HG03135 (cell line): ENCODE measurements at regions not wholly inside any gene's neighbourhood (a gene's known extent, or its start where the extent isn't known, plus 50 kb on each side); places are given as distances from the start of the nearest gene placed in this dataset.
A peak's percentile ranks its signal among the peaks of the same experiment; 100 is the strongest.

Experiments
- ATAC-seq: cut with Tn5 transposase; IDR thresholded peaks from one replicate; pipeline ENCODE4 v1.9.1; 2021; ENCODE audit warnings: mild to moderate bottlenecking, moderate library complexity; ENCODE audit not compliant: unreplicated experiment

GRCh38 chr4:129345609-129346008 is 249.7 kb downstream of the C4orf33 start:
- no peak for ATAC-seq

DNA sequence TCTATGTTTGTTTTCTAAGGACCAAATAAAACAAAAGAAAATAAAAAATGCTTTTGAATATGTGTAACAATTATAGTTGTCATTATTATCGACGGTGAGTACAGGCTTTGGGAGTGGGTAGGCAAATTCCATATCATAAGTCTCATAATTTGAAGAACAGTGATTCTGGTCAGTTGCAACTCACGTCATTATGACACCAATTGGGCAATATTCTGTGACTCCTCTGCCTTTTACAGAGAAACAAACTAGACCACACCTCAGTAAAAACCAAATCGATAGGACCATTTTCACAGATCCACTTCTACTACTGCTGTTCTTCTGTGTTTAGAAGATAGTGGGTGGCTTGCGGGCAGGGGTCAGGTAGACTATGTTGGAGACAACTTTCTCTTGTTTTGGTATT is 250.1 kb downstream of the C4orf33 start:
- ATAC-seq: no peak

DNA sequence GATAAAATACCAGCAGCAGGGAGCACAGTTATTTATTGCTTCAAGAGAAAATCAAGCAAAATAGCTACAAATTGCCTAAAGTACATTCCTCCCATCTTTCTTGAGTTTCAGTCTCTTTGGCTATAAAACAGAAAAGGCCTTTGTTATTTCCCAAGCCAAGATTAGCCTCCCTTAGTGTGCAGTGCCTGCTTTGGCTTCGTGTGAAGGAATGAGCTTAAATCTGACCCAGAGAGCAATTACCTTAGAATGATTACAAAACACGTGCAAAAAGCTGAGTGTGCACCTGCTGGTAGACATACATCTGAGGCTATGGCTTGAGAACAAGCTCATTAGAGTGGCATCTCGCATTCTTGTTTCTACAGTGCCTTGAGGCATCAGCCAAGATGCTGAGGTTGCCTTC is 250.8 kb downstream of the C4orf33 start:
- no peak for ATAC-seq

GRCh38 chr4:129350834-129351721 is 255.1 kb downstream of the C4orf33 start:
- ATAC-seq: no peak

DNA sequence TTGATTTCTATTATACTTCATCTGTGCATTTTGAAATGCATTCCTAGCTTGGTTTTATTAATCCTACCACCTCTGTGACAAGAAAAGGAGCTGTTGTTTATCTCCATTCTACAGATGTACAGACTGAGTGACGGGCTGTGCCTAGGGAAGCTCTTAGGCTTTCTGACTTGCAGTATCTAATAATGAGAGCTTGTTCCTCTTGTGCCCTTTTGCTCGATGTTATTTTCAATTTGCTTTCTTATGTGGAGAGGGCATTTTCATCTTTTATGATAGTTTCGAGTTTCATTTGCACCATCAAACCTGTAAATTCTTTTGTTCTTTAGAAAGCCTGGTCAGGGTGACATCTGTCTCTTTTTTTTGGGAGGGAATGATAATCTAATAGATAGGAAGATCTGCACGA is 256.5 kb downstream of the C4orf33 start:
- no peak for ATAC-seq

DNA sequence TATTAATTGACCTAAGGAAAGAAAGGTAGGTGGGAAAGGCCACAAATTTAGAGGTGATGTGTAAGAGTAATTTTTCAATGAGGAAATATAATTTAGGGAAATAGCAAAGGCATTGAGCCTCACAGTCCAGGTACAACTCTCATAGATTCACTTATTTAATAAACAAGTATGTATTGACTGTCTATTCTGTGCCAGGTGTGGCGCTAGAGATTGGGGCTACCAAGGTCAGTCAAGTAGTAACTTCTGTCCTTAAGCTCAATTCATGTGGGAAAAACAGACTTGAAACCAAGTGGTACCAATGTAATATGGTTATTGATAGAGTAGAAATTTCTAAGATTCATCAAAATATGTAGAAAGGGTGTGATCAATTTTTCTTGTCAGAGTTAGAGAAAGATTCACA is 257.5 kb downstream of the C4orf33 start:
- no peak for ATAC-seq

- ATAC-seq: no peak
Measured at GRCh38 chr4:129355031-129355430, 259.1 kb downstream of the C4orf33 start.

- no peak for ATAC-seq
Measured at GRCh38 chr4:129355516-129355915, 259.6 kb downstream of the C4orf33 start.

GRCh38 chr4:129358571-129358970 is 262.6 kb downstream of the C4orf33 start:
- ATAC-seq: no peak

DNA sequence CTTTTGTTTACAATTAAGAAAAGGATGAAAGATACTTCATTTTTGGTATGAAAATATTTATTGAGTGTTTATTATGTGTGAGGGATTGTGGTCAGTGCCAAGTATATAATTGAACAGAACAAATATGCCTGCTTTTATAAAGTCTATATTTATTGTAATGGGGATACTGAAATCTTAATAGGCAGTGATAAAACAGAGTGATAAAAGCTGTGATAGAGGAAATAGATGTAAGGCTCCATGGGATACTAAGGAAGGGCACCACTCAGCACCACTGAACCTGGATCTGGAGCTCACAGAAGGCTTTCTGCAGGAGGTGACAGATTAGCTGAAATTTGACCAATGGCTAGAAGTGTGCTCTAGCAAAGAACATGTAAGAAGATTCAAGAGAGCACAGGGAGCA is 263.5 kb downstream of the C4orf33 start:
- no peak for ATAC-seq

DNA sequence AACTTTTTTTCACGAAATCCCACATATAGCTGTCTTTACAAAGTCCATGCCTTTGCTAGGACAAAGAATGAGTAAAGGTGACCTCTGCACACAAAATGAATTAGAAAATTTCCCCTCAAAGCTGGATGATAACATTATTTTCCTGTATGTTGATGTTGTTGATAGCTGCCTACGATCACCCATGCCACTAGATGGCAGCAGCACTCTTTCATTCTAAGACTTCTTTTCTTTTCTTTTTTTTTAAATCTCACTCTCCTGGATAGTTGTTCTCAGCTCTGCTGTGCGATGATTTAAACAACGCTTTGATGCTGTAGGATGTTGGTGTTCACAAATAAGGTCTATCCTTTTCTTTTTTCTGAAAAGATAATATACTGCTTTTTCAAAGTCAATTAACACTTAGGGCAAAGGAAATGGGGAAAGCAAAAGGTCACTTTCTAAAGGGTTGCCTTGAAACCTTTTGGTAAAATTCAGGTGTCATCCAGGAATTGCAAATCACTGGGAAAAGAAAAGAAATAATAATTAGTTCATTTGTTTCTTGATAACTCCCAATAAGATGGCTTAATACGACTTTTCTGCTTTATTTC is 266.8 kb downstream of the C4orf33 start:
- peak; percentile 81 for ATAC-seq

DNA sequence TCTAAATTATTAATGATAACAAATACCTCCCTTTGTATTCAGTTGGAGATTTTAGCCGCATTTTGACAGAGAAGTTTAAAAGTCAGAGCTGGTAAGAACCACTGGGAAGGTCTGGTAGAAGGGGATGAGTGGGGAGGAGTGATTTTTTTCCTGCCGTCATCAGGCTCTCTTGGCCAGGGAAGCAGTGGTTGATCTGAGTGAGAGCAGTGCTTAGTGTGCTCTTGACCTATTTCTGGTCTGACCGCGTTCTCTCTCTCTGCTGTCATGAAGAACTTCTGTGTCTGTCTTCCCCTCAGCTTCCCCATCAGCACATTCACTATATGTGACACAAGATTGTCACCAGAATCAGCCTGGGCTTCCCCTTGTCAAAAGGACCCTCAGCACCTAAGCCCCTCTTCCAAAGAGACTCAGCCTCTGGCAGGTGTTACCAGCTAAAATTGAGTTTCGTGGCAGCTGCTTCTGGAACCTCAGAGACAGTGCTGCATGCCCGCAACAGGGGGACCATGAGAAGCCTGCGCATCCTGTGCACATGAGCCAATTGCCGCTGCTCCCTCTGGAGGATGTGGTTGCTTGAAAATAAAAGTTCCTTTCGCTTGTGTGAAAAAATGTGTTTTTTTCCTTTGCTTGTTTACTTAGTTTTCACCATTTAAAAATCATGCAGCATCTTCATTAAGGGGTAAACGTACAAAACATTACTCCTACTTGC is 268.9 kb downstream of the C4orf33 start:
- ATAC-seq: no peak

GRCh38 chr4:129369361-129370010 is 273.5 kb downstream of the C4orf33 start:
- no peak for ATAC-seq

DNA sequence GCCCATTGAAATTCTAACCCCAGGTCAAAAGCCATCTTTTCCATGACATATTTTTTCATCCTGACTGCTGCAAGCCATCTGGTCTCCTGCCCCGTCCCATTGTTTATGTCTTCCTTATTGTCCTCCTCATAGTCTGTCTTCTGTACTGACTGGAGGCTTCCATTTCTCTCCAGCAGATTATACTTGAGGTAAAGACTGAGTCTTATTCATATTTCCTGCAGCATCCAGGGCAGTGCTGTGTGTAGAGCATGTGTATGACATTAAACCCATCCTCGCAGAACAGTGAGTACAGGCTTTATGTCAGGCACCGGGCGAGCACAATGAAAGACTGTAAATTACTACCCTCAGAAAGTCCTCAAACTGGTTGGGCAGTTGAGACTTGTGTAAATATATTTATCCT is 275.1 kb downstream of the C4orf33 start:
- no peak for ATAC-seq

- ATAC-seq: no peak
Measured at GRCh38 chr4:129371926-129372325, 276.0 kb downstream of the C4orf33 start.

DNA sequence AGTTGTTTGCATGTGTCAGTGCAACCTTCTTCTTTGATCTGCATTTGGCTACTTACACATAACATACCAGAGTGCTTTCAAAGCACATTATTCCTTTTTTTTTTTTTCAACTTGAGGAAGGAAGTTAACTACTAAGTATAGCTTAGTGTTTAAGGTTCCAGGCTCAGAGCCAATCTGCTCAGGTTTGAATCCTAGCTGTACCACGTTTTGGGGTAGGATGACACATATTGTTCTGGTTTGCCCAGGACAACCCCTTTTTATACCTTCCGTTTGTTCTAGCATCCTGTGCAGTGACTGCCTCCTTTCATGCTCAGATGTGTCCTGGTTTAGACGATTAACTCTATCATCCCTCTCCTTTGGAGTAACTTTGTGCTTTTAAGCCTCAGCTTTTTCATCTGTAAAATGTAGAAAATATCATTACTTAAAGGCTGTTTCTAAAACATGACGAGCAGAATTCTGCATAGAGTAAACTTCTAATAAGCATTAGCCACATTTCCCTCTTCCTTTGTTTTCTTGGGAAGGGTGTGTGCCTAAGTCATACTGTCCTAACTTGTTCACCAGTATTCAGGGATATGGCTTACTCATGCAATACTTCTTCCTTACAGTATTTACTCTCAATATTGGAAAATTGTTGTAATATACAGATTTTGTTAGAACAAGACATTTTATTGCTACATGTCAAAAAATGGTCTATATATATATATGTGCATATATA is 281.3 kb downstream of the C4orf33 start:
- no peak for ATAC-seq

GRCh38 chr4:129378364-129378763 is 282.4 kb downstream of the C4orf33 start:
- ATAC-seq: no peak

DNA sequence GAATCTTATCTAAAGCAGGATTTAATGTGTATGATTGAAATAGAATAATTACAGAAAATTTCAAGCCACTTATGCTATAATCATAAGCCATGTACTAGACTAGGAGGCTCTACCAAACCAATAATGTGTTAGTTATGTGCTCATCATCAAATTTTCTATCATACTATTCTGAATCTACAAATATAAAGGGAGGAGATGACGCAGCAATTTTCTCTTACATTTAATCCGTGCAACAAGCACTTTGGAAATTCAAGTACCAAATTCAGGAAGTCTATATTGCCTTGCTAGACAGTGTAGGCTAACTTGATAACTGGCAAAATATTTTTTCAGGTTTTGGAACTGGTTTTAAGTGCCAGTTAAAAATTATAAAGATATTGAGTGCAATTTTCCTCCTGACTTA is 283.5 kb downstream of the C4orf33 start:
- ATAC-seq: no peak

- ATAC-seq: no peak
Measured at GRCh38 chr4:129384974-129385373, 289.0 kb downstream of the C4orf33 start.

- ATAC-seq: no peak
Measured at GRCh38 chr4:129387666-129388065, 291.7 kb downstream of the C4orf33 start.

DNA sequence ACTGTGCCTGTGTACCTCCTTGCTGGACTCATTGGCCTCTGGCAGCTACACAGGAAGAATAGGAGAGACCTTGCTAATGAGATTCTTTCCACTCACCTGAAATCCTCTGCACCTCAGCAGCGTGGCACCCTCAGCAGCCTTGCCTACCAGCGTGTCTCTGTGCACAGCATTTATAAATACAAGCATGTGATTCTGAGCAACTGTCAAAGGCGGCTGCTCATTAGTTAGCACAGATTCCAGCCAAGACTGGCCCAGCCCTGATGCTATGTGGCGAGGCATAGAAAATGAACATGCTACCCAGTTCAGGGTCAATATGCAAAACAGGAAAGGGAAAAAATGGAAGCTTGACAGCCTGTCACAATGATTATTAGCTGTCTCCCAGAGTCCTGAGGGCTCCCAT is 298.0 kb downstream of the C4orf33 start:
- ATAC-seq: no peak
